GM23338 (cell line): ENCODE measurements at regions not wholly inside any gene's neighbourhood (a gene's known extent, or its start where the extent isn't known, plus 50 kb on each side); places are given as distances from the start of the nearest gene placed in this dataset.

Source experiments
- NANOG ChIP-seq: IDR thresholded peaks from 2 replicates; pipeline ENCODE4 v1.6.1; 2016; ENCODE audit warnings: antibody characterized with exemption, borderline replicate concordance
- POLR2AphosphoS5 ChIP-seq: IDR thresholded peaks from 2 replicates; pipeline ENCODE4 v1.6.1; 2016; ENCODE audit warnings: antibody characterized with exemption, low read depth
- TF ChIP-seq, protein P1 (sequence below), 2 experiments: fragments of 200-600 bp in 1 of 2; sonication (generic) in 1 of 2; conservative IDR thresholded peaks; 2 replicates each; pipeline versions ENCODE4 v1.5.1 to v1.6.1; 2016 to 2017; ENCODE audit warnings: antibody characterized with exemption in 2 of 2, low read depth in 2 of 2, mild to moderate bottlenecking in 2 of 2, moderate library complexity in 1 of 2

DNA sequence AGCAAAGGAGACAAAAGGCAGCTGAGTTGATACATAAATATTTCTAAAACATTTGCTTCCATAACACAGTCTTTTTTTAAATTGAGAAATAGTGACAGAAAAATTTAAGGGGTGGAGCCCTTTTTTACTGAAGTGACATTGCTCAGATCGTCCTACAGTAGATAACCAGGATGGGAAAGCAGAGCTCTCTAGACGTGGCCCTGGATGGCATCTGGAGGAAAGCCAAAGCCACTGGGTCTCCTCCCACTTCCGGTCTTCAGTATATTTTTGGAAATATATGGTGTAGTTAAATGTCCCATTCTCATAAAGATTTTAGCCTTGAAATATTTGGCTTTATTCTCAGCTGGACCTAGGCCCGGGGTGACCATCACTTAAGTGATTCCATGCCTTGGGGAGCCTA lies 326.1 kb downstream of the ZNF621 start:
- TF ChIP-seq POLR2AphosphoS5 (no peak), NANOG (no peak)
- TF ChIP-seq, protein P1, sequence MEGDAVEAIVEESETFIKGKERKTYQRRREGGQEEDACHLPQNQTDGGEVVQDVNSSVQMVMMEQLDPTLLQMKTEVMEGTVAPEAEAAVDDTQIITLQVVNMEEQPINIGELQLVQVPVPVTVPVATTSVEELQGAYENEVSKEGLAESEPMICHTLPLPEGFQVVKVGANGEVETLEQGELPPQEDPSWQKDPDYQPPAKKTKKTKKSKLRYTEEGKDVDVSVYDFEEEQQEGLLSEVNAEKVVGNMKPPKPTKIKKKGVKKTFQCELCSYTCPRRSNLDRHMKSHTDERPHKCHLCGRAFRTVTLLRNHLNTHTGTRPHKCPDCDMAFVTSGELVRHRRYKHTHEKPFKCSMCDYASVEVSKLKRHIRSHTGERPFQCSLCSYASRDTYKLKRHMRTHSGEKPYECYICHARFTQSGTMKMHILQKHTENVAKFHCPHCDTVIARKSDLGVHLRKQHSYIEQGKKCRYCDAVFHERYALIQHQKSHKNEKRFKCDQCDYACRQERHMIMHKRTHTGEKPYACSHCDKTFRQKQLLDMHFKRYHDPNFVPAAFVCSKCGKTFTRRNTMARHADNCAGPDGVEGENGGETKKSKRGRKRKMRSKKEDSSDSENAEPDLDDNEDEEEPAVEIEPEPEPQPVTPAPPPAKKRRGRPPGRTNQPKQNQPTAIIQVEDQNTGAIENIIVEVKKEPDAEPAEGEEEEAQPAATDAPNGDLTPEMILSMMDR (conservative IDR thresholded peaks at IDR 0.05; ENCODE audit: low read depth in 2 of 2), result no peak
